ENCODE measurements at regions not wholly inside any gene's neighbourhood (a gene's known extent, or its start where the extent isn't known, plus 50 kb on each side); places are given as distances from the start of the nearest gene placed in this dataset.

DNA sequence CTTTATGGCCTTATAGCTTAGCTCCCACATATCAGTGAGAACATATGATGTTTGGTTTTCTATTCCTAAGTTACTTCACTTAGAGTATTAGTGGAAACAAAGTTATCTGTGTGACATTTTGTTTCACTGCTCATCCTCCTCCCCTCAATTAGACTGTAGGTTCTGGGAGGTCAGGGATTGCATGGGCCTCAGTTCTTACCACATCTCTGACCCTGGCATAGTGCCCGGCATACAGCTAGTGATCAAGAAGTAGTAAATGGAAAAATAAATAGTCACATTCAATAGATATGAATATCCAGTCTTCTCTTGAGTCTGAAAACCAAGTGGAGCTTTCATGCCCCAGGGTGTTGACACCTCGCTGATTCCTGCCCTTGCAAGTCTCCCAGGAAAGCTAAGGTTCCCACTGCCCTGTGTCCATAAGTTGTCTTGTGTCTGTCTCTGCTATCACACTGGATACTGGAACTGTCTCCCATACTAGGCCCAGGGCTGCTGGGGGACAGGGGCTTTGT, 249.5 kb upstream of the TSHZ3 start:
- Histone ChIP-seq H3K27me3 (no peaks in the 10 kb centered on the region), H3K4me3 (no peak overlapping the region), H3K36me3 (no peaks in the 10 kb centered on the region), H3K9me3 (no peaks in the 10 kb centered on the region), H3K27ac (no peak overlapping the region), H3K4me1 (no peaks in the 10 kb centered on the region)
- DNase-seq = no peak
- 50 to 81% methylated on average over 2 of the region's 2 CpGs for WGBS, 2 donors
- intact Hi-C loops (cut with DNase I) = no loop called here
- no peak for TF ChIP-seq POLR2A (IDR thresholded peaks at IDR 0.05)
- TF ChIP-seq, protein P1, sequence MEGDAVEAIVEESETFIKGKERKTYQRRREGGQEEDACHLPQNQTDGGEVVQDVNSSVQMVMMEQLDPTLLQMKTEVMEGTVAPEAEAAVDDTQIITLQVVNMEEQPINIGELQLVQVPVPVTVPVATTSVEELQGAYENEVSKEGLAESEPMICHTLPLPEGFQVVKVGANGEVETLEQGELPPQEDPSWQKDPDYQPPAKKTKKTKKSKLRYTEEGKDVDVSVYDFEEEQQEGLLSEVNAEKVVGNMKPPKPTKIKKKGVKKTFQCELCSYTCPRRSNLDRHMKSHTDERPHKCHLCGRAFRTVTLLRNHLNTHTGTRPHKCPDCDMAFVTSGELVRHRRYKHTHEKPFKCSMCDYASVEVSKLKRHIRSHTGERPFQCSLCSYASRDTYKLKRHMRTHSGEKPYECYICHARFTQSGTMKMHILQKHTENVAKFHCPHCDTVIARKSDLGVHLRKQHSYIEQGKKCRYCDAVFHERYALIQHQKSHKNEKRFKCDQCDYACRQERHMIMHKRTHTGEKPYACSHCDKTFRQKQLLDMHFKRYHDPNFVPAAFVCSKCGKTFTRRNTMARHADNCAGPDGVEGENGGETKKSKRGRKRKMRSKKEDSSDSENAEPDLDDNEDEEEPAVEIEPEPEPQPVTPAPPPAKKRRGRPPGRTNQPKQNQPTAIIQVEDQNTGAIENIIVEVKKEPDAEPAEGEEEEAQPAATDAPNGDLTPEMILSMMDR (IDR thresholded peaks at IDR 0.05) = no peak

DNA sequence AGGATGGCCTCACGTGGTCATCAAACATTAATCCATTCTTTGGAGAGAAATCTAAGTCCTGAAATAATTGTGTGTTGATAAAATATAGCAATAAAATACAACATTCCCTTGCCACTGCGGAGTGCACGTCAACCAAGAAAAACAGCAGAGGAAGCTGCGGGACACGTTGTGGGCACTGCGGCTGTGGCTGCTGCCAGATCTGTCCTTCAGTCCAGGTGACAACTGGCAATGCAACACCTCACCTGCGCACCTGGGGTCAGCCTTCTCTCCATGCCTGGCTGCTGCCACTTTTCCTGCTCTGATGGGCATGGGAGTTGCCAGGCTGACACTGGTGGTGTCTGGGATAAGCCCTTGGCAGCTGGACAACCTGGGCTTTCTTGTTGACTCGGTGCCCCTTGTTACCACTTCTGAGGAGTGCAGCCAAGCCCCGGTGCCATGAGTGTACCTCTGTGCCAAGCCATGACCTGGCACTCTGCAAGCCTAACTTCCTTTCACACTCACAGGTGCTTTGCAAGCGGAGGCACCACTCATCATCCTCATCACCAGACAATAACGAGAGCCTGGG, 251.6 kb upstream of the TSHZ3 start:
- Histone ChIP-seq H3K4me1 (no peaks in the 10 kb centered on the region), H3K9me3 (no peaks in the 10 kb centered on the region), H3K27me3 (no peaks in the 10 kb centered on the region), H3K36me3 (no peaks in the 10 kb centered on the region), H3K27ac (no peak overlapping the region), H3K4me3 (no peak overlapping the region)
- no peak for DNase-seq
- intact Hi-C loops (cut with DNase I) = no loop called here
- 78 to 79% methylated on average over 10 to 11 of the region's 11 CpGs for WGBS, 2 donors
- TF ChIP-seq, protein P1 (IDR thresholded peaks at IDR 0.05) = no peak
- no peak for TF ChIP-seq POLR2A (IDR thresholded peaks at IDR 0.05)

DNA sequence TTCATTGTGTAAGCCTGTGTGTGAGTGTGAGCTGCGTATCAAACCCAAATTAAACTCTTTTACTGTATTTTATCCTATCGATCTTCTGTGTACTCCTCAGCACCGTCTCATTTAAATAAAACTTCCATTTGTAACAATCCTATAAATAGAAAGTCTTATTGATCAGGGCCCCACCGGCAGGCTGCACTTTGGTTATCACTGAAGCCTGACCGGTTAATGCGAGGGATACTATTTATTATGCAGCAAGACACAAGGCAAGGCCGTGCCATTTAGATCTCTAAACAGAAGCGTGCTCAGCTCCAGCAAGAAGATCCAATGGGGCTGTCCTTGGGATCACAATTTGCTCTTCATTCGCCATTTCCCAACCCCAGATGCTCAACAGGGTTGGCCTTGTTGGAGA, 252.6 kb upstream of the TSHZ3 start:
- intact Hi-C loops (cut with DNase I) = no loop called here
- H3K36me3 ChIP-seq = no peaks in the 10 kb centered on the region
- H3K27me3 ChIP-seq = no peaks in the 10 kb centered on the region
- no peak overlapping the region for H3K4me3 ChIP-seq
- no peaks in the 10 kb centered on the region for H3K9me3 ChIP-seq
- no peak overlapping the region for H3K27ac ChIP-seq
- H3K4me1 ChIP-seq = no peaks in the 10 kb centered on the region
- DNase-seq = no peak
- WGBS, 2 donors = 77 to 80% methylated on average over 8 to 9 of the region's 9 CpGs
- TF ChIP-seq, protein P1 (IDR thresholded peaks at IDR 0.05) = no peak
- TF ChIP-seq POLR2A (IDR thresholded peaks at IDR 0.05) = no peak

DNA sequence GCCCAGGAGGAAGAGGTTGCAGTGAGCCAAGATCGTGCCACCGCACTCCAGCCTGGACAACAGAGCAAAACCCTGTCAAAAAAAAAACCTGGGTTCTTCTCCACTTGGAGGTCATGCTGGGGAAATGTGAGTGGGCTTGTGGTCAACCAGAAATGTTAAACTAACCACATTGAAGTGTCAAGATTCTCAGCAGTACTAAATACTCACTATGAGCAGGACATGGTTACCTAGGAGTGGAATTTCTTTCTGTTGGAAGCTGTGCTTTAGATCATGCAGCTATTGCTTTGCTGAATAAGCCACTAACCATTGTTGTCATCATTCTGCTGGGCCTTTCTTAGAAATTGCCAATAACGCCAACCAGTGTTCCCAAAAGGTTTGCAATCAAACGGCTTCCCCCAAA, 253.3 kb upstream of the TSHZ3 start:
- TF ChIP-seq, protein P1 (IDR thresholded peaks at IDR 0.05) = no peak
- no peak for TF ChIP-seq POLR2A (IDR thresholded peaks at IDR 0.05)
- H3K36me3 ChIP-seq = no peaks in the 10 kb centered on the region
- H3K27me3 ChIP-seq = no peaks in the 10 kb centered on the region
- intact Hi-C loops (cut with DNase I) = no loop called here
- H3K9me3 ChIP-seq = no peaks in the 10 kb centered on the region
- DNase-seq = no peak
- no peaks in the 10 kb centered on the region for H3K4me1 ChIP-seq
- WGBS, 2 donors = 84 to 94% methylated on average over 2 to 4 of the region's 4 CpGs
- no peak overlapping the region for H3K4me3 ChIP-seq
- H3K27ac ChIP-seq = no peak overlapping the region

DNA sequence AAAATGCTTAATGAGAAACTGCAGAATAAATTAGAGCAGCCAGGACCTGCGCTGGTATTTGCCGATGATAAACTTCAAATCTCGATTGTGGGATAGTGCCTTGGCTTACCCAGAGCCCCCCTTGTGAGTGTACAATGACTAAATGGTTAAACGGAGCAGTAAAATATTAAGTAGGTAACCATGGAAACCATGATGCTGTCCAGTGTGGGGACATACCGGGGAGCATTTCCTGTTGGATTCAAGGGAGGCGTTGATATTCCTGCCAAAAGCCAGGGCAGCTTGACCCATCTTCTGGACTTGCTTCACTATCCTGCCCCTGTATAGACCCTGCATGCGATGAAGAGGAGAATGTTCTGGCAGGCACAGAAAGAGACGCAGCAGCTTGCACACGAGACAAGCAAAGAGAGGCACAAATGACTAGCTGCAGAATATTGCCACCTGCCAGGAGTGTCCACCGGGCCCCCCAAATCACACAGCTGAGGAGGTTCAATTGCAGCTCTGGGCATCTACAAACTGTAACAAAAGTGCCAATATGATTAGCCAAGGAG, 255.3 kb upstream of the TSHZ3 start:
- no peaks in the 10 kb centered on the region for H3K27me3 ChIP-seq
- H3K4me3 ChIP-seq = no peak overlapping the region
- no peak for DNase-seq
- H3K36me3 ChIP-seq = no peaks in the 10 kb centered on the region
- no peak for TF ChIP-seq POLR2A (IDR thresholded peaks at IDR 0.05)
- TF ChIP-seq, protein P1 (IDR thresholded peaks at IDR 0.05) = no peak
- H3K9me3 ChIP-seq = no peaks in the 10 kb centered on the region
- H3K4me1 ChIP-seq = no peaks in the 10 kb centered on the region
- WGBS, 2 donors = 57 to 67% methylated on average over 8 to 9 of the region's 10 CpGs
- no peak overlapping the region for H3K27ac ChIP-seq
- intact Hi-C loops (cut with DNase I) = no loop called here
